Suprapubic skin (tissue), 3 donors: ENCODE measurements at regions not wholly inside any gene's neighbourhood (a gene's known extent, or its start where the extent isn't known, plus 50 kb on each side); places are given as distances from the start of the nearest gene placed in this dataset.

Experiments used
- CTCF ChIP-seq, 2 donors: fragments of 200-600 bp in 1 of 2; fragments of 450-650 bp in 1 of 2; sonication (generic) in 1 of 2; IDR thresholded peaks; one replicate each; pipeline ENCODE4 v1.5.1; 2016 to 2019; ENCODE audit warnings: antibody characterized with exemption in 2 of 2, mild to moderate bottlenecking in 1 of 2, moderate library complexity in 1 of 2
- EP300 ChIP-seq: sonication (generic); formaldehyde crosslinking; IDR thresholded peaks from one replicate; pipeline ENCODE4 v1.6.1; 2017; ENCODE audit warnings: antibody characterized with exemption

DNA sequence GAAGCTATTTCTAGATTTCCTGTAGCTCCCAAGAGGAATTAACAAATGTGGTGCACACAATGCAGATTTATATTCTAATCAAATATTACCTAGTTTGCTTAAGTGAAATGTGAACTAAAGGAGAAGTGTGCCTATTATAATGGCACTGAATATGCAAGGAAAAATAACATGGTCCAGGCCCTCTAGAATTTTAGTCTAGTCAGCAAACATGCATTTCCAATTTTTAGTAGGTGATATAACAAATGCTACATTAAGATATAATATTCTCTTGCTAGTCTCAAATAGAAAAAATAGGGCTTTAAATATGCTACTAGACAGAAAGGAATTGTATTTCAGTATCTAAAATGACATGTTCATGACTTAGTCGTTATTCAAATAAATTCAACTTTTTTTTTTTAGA lies 689.5 kb downstream of the TMEM182 start:
- TF ChIP-seq CTCF (IDR thresholded peaks at IDR 0.05) (no peak), EP300 (no peak)
